ENCODE measurements at regions not wholly inside any gene's neighbourhood (a gene's known extent, or its start where the extent isn't known, plus 50 kb on each side); places are given as distances from the start of the nearest gene placed in this dataset.

DNA sequence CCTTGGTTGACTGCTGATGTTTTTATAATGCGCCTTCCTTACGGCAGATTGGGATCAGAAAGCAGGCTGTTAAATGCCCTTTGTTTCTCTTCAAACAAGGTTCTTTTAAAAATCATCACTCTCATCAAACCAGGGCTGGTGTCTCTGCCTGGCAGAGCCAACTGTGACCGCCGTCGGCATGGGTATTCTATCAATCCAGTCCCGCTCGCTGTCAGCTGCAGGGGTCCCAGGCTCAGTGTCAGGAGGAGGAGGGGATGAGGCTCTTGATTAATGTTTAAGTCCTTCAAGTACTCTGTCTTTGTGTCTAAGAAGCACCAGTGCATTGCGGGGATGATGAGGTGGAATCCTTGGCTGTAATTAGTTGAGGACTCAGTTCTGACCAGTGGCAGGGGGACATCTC lies 348.1 kb downstream of the RNF144A start:
- H3K4me3 ChIP-seq (ENCODE audit: low read depth, low read length), result no peak overlapping the region
- TF ChIP-seq, protein P1, sequence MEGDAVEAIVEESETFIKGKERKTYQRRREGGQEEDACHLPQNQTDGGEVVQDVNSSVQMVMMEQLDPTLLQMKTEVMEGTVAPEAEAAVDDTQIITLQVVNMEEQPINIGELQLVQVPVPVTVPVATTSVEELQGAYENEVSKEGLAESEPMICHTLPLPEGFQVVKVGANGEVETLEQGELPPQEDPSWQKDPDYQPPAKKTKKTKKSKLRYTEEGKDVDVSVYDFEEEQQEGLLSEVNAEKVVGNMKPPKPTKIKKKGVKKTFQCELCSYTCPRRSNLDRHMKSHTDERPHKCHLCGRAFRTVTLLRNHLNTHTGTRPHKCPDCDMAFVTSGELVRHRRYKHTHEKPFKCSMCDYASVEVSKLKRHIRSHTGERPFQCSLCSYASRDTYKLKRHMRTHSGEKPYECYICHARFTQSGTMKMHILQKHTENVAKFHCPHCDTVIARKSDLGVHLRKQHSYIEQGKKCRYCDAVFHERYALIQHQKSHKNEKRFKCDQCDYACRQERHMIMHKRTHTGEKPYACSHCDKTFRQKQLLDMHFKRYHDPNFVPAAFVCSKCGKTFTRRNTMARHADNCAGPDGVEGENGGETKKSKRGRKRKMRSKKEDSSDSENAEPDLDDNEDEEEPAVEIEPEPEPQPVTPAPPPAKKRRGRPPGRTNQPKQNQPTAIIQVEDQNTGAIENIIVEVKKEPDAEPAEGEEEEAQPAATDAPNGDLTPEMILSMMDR (IDR thresholded peaks at IDR 0.05; ENCODE audit: low read depth, low read length), result no peak

DNA sequence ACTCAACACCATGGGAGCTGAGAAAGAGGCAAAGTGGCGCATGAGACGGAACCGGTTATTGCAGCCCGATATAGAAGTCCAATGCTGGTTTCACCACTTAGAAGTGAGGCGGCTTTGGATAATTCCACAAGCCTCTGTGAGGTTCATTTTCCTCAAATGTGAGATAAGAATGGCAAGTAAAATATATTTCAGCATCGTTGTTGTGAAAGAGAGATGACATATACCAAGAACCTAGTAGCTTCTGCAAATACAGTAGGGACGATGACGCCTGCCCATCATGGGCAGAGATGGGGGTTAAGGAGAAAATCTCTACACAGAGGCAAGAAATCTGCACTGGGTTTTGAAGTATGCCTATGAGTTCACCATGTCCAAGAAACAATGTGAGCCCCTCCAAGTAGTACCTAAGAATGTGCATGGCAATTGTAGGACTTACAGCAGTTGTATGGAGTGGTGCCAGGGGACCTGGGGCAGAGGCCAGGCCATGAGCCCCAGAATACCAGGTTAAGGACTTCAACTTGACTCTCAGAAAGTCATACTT lies 352.0 kb downstream of the RNF144A start:
- TF ChIP-seq, protein P1 (IDR thresholded peaks at IDR 0.05; ENCODE audit: low read depth, low read length), result no peak
- H3K4me3 ChIP-seq (ENCODE audit: low read depth, low read length), result no peak overlapping the region

DNA sequence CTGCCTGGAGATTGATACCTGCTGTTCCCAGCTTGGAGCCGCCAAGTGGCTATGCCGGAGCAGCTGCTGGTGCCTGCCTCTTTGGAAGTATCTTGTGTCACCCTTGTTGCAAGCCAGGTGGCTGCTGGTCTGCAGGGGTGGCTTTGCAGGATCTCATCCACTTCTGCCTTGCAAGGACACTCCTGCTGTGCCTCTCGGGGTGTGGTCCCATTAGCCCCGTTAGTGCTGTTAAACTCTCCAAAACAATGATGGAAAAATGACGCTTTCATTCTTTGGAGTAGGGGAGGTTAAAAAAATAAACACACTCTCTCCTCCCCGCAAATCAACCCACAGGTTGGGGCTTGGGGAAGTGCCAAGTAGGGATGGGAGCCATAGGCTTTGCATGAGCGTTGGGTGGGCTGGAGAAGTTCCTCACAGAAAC lies 352.8 kb downstream of the RNF144A start:
- TF ChIP-seq, protein P1 (IDR thresholded peaks at IDR 0.05; ENCODE audit: low read depth, low read length), result no peak

DNA sequence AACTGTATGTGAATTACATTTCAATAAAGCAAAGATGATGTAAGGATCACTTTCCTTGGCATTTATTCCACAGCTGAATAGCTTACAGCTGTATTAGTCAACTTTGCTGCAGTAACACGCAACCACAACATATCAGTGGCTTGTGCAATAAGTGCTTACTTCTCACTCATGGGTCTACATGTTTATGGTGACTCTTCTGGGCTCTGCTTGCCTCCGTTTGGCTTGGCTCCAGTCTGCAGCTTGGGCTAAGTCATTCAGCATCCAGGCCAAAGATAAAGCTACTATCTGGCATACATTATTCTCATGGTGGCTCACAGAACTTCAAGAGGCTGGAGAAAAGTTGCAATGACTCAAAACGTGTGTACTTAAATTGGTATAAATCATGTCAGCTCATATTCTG lies 355.0 kb downstream of the RNF144A start:
- TF ChIP-seq, protein P1 (IDR thresholded peaks at IDR 0.05; ENCODE audit: low read depth, low read length), result no peak

More for the DNA sequence above, 352.8 kb downstream of the RNF144A start:
- no peak overlapping the region for H3K4me3 ChIP-seq (ENCODE audit: low read depth, low read length)

DNA sequence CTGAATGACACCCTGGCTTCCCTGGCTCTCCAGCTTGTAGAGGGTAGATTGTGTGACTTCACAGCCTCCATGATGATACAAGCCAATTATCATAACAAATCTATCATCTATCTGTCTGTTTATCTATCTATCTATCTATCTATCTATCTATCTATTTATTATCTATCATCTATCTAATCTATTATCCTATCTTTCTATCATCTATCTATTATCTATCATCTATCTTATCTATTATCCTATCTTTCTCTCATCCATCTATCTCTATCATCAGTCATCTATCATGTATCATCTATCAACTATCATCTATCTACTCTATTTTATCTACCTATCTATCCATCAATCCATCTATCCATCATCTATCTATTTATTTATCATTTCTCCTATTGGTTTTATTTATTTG lies 361.8 kb downstream of the RNF144A start:
- TF ChIP-seq, protein P1 (IDR thresholded peaks at IDR 0.05; ENCODE audit: low read depth, low read length), result no peak

More for the DNA sequence above, 355.0 kb downstream of the RNF144A start:
- H3K4me3 ChIP-seq (ENCODE audit: low read depth, low read length), result no peak overlapping the region

DNA sequence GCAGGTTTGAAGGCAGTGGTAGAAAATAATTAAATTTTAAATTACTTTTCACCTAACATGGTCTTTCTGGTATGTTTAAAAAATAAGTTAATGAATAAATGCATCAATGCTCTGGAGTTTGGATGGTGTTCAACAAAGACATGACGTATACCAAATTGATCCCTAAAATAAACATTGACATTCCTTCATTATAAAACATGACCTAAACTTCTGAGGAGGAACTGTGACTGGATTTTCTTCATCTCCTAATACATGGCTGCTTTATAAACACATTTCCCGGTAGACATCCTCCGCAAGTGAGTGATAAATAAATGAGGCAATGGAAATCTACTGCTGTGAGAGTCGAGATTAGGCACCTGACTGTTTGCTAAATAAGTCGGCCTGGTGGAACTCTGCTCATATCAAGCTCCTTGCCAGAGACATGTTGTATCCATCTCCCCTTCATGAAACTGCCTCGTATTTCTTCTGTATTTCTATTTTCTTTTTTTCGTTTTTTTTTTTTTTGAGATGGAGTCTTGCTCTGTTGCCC lies 362.3 kb downstream of the RNF144A start:
- H3K4me3 ChIP-seq (ENCODE audit: low read depth, low read length), result no peak overlapping the region
- TF ChIP-seq, protein P1 (IDR thresholded peaks at IDR 0.05; ENCODE audit: low read depth, low read length), result no peak

More for the DNA sequence above, 361.8 kb downstream of the RNF144A start:
- no peak overlapping the region for H3K4me3 ChIP-seq (ENCODE audit: low read depth, low read length)

DNA sequence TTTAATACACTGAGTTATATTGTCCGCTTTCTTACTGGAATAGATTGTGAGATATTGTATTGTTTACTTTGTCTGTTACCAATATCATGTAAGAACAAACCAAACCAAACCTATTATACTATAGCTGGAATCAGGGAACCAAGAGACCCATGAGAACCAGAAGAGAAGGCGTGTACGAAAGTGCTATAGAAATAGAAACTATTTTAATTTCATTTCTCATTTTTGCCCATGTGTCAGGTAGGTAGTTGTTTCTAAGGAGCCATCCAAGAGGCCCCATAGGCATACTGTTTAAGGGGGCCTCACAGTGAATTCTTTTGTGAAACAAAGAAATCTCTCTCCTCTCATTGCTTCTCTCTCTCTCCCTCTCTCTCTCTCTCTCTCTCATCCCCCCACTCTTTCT lies 363.6 kb downstream of the RNF144A start:
- no peak overlapping the region for H3K4me3 ChIP-seq (ENCODE audit: low read depth, low read length)
- TF ChIP-seq, protein P1 (IDR thresholded peaks at IDR 0.05; ENCODE audit: low read depth, low read length), result no peak
